HUES48 (cell line): ENCODE measurements at regions not wholly inside any gene's neighbourhood (a gene's known extent, or its start where the extent isn't known, plus 50 kb on each side); places are given as distances from the start of the nearest gene placed in this dataset.

Experiments
- H3K27ac ChIP-seq: one replicate; pipeline ENCODE4 v1.7.0; 2013; ENCODE audit warnings: low read depth, low read length, inconsistent platforms
- H3K27me3 ChIP-seq: 2 replicates; pipeline ENCODE4 v1.6.1; 2013; ENCODE audit warnings: mild to moderate bottlenecking, low read length; ENCODE audit not compliant: control insufficient read depth, insufficient read depth
- H3K36me3 ChIP-seq: 2 replicates; pipeline ENCODE4 v1.6.1; 2013; ENCODE audit warnings: low read length; ENCODE audit not compliant: control insufficient read depth, insufficient read depth
- H3K4me1 ChIP-seq: 2 replicates; pipeline ENCODE4 v1.6.1; 2013; ENCODE audit warnings: mild to moderate bottlenecking, low read length; ENCODE audit not compliant: control insufficient read depth, insufficient read depth
- H3K4me3 ChIP-seq: 2 replicates; pipeline ENCODE4 v1.5.1; 2013; ENCODE audit warnings: mild to moderate bottlenecking, low read depth, low read length
- H3K9ac ChIP-seq: 2 replicates; pipeline ENCODE4 v1.6.1; 2013; ENCODE audit warnings: mild to moderate bottlenecking, low read depth, low read length, moderate library complexity
- H3K9me3 ChIP-seq: 2 replicates; pipeline ENCODE4 v1.6.1; 2013; ENCODE audit warnings: low read length; ENCODE audit not compliant: control insufficient read depth, insufficient read depth

DNA sequence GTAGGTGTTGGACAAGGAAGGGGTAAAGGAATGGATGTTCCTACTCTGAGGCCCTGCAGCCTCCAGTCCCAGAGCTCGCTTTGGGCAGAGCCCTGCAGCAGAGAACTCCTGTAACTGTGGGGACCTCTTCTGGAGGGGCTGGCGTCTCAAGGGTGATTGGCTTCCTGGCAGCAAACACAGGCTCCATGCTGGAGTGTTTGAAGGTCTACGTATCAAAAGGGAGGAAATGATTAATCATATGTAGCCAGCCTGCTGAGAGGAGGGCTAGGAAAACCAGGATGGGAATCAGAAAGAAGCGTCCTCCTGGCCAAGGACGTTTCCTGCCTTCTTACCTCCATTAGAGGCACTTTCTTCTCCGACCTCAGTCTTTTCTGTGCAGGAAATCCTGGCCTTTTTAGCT is 208.5 kb downstream of the TSHZ3 start:
- Histone ChIP-seq H3K4me3 (no peak overlapping the region), H3K9ac (no peak overlapping the region), H3K27ac (no peak overlapping the region), H3K4me1 (no peaks in the 10 kb centered on the region), H3K27me3 (no peaks in the 10 kb centered on the region), H3K36me3 (no peaks in the 10 kb centered on the region), H3K9me3 (no peaks in the 10 kb centered on the region)

DNA sequence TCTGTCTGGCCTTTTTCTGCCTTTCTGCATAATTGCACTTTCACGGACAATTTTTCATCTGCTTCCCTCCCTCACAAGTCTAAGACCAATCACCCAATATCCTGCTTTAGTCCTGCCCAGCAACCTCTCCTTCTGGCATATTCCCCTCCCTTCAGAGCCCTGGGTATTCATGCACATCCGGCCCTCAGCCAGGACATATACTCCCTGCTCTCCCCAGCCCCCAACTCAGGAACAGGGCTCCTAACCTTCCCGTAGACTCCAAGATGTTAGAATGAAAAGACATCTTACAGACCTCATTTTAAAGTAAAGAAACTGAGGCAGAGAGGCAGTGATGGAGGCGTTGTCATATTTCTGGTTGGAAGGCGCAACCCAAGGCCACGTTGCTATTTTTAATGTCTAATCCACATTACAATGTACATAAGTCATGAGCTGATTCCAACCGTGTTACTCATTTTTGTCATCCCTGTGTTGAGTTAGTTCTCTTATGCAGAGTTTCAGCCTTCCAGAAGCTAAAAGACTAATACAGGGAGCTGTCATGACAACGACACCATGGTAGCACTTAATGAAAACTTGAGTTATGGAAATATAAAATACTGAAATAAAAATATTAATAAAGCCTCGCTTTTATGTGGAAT is 209.2 kb downstream of the TSHZ3 start:
- no peaks in the 10 kb centered on the region for H3K9me3 ChIP-seq
- H3K4me3 ChIP-seq, result no peak overlapping the region
- H3K4me1 ChIP-seq, result no peaks in the 10 kb centered on the region
- no peak overlapping the region for H3K9ac ChIP-seq
- no peaks in the 10 kb centered on the region for H3K27me3 ChIP-seq
- no peaks in the 10 kb centered on the region for H3K36me3 ChIP-seq
- H3K27ac ChIP-seq, result no peak overlapping the region

DNA sequence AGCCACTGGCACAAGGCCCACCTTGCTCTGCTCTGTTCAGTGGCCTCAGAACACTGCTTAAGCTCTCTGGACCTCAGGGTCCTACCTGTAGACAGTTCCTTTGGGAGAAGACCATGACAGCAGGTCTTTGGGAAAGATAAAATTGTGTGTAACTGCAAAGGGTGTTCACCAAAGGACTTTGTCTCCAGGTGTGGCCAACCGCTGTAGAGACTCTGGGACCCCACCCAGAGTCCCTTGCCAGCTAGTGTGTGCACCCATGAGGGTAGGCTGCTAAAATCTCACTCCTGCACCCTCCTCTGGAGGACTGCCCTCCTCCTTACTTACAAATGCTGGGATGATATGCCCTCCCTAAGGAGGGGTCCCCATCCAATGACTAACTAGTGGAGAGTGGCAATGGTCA is 211.2 kb downstream of the TSHZ3 start:
- no peaks in the 10 kb centered on the region for H3K4me1 ChIP-seq
- H3K9ac ChIP-seq, result no peak overlapping the region
- no peak overlapping the region for H3K4me3 ChIP-seq
- no peaks in the 10 kb centered on the region for H3K36me3 ChIP-seq
- no peak overlapping the region for H3K27ac ChIP-seq
- no peaks in the 10 kb centered on the region for H3K27me3 ChIP-seq
- H3K9me3 ChIP-seq, result no peaks in the 10 kb centered on the region

DNA sequence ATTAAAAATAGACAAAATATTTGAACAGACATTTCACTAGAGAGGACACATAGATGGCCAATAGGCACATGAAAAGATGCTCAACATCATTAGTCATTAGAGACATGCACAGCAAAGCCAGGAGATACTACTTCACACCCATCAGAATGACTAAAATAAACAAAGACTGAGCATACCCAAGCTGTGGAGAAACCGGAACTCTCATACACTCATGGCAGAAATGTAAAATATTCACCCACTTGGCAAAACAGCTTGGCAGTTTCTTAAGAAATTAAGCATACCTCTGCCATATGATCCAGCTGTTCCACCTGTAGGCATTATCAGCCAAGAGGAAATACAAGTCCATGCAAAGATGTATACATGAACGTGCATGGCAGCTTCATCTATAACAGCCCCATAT is 213.4 kb downstream of the TSHZ3 start:
- no peaks in the 10 kb centered on the region for H3K36me3 ChIP-seq
- H3K27me3 ChIP-seq, result no peaks in the 10 kb centered on the region
- H3K4me3 ChIP-seq, result no peak overlapping the region
- H3K27ac ChIP-seq, result no peak overlapping the region
- H3K9ac ChIP-seq, result no peak overlapping the region
- H3K4me1 ChIP-seq, result no peaks in the 10 kb centered on the region
- no peaks in the 10 kb centered on the region for H3K9me3 ChIP-seq

DNA sequence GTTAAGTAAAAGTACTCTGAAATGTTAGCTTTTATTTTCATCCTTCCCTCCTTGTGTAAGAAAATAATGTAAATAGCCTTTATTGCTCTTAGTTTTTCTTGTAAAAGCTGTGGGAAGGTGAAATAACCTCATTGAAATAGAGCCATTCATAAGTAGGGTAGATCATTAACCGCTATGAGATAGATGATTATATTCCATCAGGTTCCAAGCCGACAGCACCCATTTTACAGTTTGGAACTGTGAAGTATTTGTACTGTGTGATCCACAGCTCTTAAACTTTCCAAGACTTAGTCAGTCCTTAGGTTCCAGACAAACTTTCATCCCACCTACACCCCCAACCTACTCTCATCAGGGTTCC is 216.5 kb downstream of the TSHZ3 start:
- H3K4me1 ChIP-seq, result no peaks in the 10 kb centered on the region
- H3K4me3 ChIP-seq, result no peak overlapping the region
- H3K36me3 ChIP-seq, result no peaks in the 10 kb centered on the region
- no peaks in the 10 kb centered on the region for H3K27me3 ChIP-seq
- H3K9me3 ChIP-seq, result no peaks in the 10 kb centered on the region
- H3K9ac ChIP-seq, result no peak overlapping the region
- no peak overlapping the region for H3K27ac ChIP-seq

DNA sequence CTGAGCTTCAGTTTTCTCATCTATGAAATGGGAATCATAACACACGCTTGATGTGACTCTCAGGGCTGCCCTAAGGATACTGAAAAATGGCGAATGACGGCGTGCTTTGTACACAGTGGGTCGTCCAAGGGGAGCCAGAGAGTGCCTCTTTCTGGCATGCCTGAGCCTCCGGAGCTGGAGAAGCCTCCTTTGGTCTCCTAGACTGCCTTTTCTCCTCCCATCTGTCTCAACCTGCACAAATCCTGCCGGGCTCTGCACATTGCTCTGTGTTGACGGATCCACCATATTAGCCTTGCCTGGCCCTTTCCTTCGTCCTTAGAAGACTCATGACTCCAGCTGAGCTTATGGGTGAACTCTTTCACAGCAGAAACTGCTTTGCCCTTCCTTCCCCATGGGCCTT is 220.9 kb downstream of the TSHZ3 start:
- no peaks in the 10 kb centered on the region for H3K9me3 ChIP-seq
- H3K27me3 ChIP-seq, result no peaks in the 10 kb centered on the region
- no peaks in the 10 kb centered on the region for H3K4me1 ChIP-seq
- H3K27ac ChIP-seq, result peak overlapping the region; percentile 33
- H3K4me3 ChIP-seq, result no peak overlapping the region
- no peaks in the 10 kb centered on the region for H3K36me3 ChIP-seq
- no peak overlapping the region for H3K9ac ChIP-seq

DNA sequence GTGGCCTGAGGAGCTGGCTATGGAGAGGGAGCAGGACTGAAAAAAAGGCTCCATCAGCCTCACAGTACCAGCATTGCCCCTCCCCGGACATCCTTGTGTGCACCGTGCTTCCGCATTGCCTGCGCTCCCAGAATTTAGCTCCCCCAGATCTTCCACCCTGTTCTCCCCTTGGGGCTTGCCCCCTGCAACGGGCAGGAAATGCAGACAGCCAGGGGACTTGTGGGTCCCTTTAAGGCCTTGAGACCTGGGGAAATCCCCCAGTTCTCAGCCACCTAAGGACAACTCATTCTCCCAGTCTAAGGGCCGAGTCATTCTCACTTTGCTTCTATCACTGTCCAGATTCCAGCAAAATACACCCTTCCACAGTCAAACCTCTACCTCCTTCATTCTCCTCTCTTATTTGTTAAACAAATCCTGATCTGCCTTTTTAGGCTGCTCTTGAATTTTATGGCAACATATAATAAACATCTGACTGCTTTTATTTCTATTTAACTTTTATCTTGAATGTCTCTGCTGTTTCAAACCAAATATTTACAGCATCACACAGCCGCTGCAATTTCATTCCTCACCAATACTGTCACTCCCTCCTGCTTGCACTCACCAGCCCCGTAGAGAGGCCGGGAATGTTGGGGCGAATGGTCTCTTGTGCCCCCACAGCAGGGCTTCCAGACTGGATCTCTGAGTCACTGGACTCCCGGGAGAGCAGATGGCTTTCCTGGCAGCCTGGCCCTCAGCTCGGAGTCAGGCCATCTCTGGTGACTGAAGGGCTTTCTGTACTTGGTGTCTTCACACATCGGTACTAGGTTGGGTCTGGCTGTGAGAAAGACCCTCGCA is 221.9 kb downstream of the TSHZ3 start:
- H3K27ac ChIP-seq, result peak overlapping the region; percentile 33
- no peaks in the 10 kb centered on the region for H3K36me3 ChIP-seq
- no peak overlapping the region for H3K4me3 ChIP-seq
- H3K9me3 ChIP-seq, result no peaks in the 10 kb centered on the region
- no peaks in the 10 kb centered on the region for H3K4me1 ChIP-seq
- H3K27me3 ChIP-seq, result no peaks in the 10 kb centered on the region
- no peak overlapping the region for H3K9ac ChIP-seq

DNA sequence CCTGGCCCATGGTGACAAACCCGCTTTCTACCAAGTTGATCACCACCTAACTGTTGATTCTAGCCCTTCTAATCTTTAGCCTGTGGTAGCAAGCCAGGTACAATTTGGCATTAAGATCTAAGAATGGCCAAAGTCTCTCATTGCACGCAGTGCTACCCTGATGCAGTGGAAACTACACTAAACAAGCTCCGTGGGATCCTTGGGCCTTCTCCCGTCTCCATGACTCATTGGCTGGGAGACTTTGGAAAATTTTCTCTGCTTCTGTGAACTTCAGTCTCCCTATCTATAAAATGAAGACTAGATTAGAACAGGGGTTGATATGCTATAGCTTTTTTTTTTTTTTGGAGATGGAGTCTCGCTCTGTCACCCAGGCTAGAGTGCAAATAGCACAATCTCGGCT is 223.0 kb downstream of the TSHZ3 start:
- Histone ChIP-seq H3K4me3 (no peak overlapping the region), H3K9me3 (no peaks in the 10 kb centered on the region), H3K4me1 (no peaks in the 10 kb centered on the region), H3K9ac (no peak overlapping the region), H3K27ac (no peak overlapping the region), H3K27me3 (no peaks in the 10 kb centered on the region), H3K36me3 (no peaks in the 10 kb centered on the region)

DNA sequence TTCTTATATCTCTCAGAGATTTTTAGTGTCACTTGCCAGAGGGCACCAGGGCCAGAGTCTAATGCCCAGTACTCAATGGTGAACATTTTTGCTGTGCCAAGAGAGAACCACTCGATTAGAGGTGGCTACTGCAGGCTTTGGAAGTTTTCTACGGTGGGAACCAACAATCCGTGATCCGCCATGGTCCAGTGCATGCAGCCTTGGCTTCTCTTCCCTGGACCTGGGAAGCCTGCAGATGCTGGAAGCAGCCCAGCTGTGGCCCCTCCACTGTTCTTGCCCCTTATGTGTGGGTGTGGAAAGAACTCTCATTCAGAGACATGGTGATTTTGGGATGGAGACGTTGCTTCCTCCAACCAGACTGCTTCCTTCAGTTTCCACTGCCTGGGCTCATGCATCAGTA is 224.2 kb downstream of the TSHZ3 start:
- H3K4me1 ChIP-seq, result no peaks in the 10 kb centered on the region
- no peaks in the 10 kb centered on the region for H3K27me3 ChIP-seq
- no peak overlapping the region for H3K9ac ChIP-seq
- no peak overlapping the region for H3K4me3 ChIP-seq
- no peak overlapping the region for H3K27ac ChIP-seq
- H3K36me3 ChIP-seq, result no peaks in the 10 kb centered on the region
- no peaks in the 10 kb centered on the region for H3K9me3 ChIP-seq

DNA sequence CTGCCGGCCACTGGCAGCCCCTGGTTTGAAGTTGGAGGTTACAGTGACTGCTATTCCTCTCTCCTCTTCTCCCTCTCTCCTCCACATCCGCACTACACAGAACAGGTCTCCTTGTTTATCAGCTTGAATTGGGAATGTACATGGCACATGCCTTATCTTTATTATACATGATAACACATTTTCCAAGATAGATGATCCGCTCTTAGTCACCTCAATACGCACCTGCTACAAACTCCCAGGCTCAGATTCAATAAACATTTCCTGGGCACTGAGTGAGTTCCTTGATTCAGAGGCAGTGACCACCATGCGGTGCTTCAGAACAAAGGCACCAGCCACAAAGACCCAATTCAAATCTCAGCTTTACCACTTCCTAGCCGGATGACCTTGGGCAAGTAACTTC is 227.7 kb downstream of the TSHZ3 start:
- Histone ChIP-seq H3K9me3 (no peaks in the 10 kb centered on the region), H3K27ac (no peak overlapping the region), H3K36me3 (no peaks in the 10 kb centered on the region), H3K4me3 (no peak overlapping the region), H3K9ac (no peak overlapping the region), H3K27me3 (no peaks in the 10 kb centered on the region), H3K4me1 (no peaks in the 10 kb centered on the region)

DNA sequence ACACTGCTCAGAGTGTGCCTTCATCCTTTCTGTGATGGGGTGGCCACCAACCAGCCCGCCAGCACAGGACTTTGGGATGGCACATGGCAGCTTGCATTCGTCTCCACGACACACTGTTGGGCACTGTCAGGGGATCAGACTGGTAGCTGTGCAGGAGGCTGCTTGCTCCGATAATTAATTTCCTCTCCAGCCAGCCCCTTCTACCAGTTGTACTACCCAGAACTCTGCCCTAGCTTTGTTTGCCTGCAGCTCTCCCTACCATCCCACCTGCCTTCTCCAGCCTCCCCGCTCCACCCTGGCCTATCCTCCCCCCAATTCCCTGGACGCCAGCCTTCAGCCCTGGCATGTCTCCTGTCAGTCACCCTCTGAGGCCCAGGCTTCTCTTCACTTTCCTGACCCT is 228.3 kb downstream of the TSHZ3 start:
- H3K36me3 ChIP-seq, result no peaks in the 10 kb centered on the region
- H3K27ac ChIP-seq, result no peak overlapping the region
- H3K27me3 ChIP-seq, result no peaks in the 10 kb centered on the region
- H3K9me3 ChIP-seq, result no peaks in the 10 kb centered on the region
- H3K4me1 ChIP-seq, result no peaks in the 10 kb centered on the region
- no peak overlapping the region for H3K4me3 ChIP-seq
- no peak overlapping the region for H3K9ac ChIP-seq
